SJSA1 (cell line): ENCODE measurements at regions not wholly inside any gene's neighbourhood (a gene's known extent, or its start where the extent isn't known, plus 50 kb on each side); places are given as distances from the start of the nearest gene placed in this dataset.

Experiments used
- DNase-seq, 2 experiments: peaks; one replicate each; pipeline ENCODE4 v3.0.0-alpha.2; 2015 to 2020; ENCODE audit warnings: low spot score in 2 of 2, low read depth in 1 of 2
- H3K27ac ChIP-seq: fragments of 250-450 bp; sonication (Bioruptor Pico); 2 replicates; pipeline ENCODE4 v1.5.1; 2020; ENCODE audit warnings: mild to moderate bottlenecking, moderate library complexity
- H3K27me3 ChIP-seq: fragments of 250-450 bp; sonication (Bioruptor Pico); replicated peaks from 2 replicates; pipeline ENCODE4 v1.5.1; 2020; ENCODE audit warnings: mild to moderate bottlenecking, moderate library complexity
- H3K36me3 ChIP-seq: fragments of 250-450 bp; sonication (Bioruptor Pico); 2 replicates; pipeline ENCODE4 v1.5.1; 2020; ENCODE audit warnings: mild to moderate bottlenecking
- H3K4me1 ChIP-seq: fragments of 250-450 bp; sonication (Bioruptor Pico); replicated peaks from 2 replicates; pipeline ENCODE4 v1.6.1; 2021; ENCODE audit warnings: mild to moderate bottlenecking
- H3K4me3 ChIP-seq: fragments of 250-450 bp; sonication (Bioruptor Pico); 2 replicates; pipeline ENCODE4 v1.5.1; 2020; ENCODE audit warnings: mild to moderate bottlenecking
- H3K9me3 ChIP-seq: fragments of 250-450 bp; sonication (Bioruptor Pico); replicated peaks from 2 replicates; pipeline ENCODE4 v1.5.1; 2020; ENCODE audit warnings: mild to moderate bottlenecking

DNA sequence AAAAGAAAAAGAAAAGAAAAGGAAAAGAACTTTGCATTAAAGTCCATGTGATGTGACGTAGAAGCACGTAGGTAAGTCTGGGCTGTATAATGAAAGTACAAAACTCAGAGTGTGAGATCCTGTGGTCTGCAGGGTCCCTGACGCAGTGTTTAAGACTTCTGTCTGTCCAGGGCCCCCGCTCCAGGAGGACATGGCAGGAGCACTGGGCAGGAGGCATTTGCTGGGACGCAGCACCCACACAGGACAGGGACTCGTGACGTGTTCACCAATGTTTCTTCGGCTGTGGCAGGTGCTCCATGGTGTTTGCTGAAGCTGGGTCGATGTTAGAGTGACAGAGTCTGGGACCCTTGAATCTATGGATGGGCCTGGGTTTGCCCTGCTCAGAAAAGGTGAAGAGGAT, 348.1 kb downstream of the BRD1 start:
- DNase-seq, result no peak
- no peaks in the 10 kb centered on the region for H3K36me3 ChIP-seq
- no peaks in the 10 kb centered on the region for H3K4me1 ChIP-seq
- no peaks in the 10 kb centered on the region for H3K27me3 ChIP-seq
- H3K9me3 ChIP-seq, result no peaks in the 10 kb centered on the region; the same call in 1 of the 2 replicates
- no peak overlapping the region for H3K4me3 ChIP-seq
- H3K27ac ChIP-seq, result no peak overlapping the region

- H3K9me3 ChIP-seq, result no peaks in the 10 kb centered on the region; the same call in 1 of the 2 replicates
Measured at GRCh38 chr22:49476800-49477400, 350.8 kb downstream of the BRD1 start.

DNA sequence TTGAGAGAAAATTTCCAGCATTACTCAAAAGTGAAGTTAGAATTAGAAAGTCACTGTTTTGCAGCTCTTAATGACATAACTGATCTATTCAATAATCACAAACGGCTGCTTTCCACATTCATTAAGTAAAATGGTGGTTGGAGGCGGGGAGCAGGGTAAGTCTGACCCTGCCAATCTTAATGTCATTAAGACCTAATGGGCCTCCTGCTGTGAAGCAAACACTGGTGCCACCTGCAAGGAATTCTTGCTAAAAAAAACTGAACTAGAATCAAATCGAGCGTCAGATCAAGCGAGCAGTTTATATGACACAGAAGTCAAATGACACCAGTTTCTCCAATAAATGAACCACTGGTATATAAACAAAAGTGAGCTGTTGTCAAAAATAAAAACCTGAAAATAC, 351.5 kb downstream of the BRD1 start:
- Histone ChIP-seq H3K27me3 (no peaks in the 10 kb centered on the region), H3K4me1 (no peaks in the 10 kb centered on the region), H3K27ac (no peak overlapping the region), H3K36me3 (no peaks in the 10 kb centered on the region), H3K4me3 (no peak overlapping the region), H3K9me3 (no peaks in the 10 kb centered on the region; the same call in 1 of the 2 replicates)
- DNase-seq, result no peak

More at GRCh38 chr22:49476800-49477400, 350.8 kb downstream of the BRD1 start:
- Histone ChIP-seq H3K27me3 (no peaks in the 10 kb centered on the region), H3K4me3 (no peak overlapping the region), H3K27ac (no peak overlapping the region), H3K36me3 (no peaks in the 10 kb centered on the region), H3K4me1 (no peaks in the 10 kb centered on the region)
- no peak for DNase-seq

- Histone ChIP-seq H3K27me3 (no peaks in the 10 kb centered on the region), H3K9me3 (no peaks in the 10 kb centered on the region; the same call in 1 of the 2 replicates), H3K36me3 (no peaks in the 10 kb centered on the region), H3K4me1 (no peaks in the 10 kb centered on the region), H3K27ac (no peak overlapping the region), H3K4me3 (no peak overlapping the region)
- DNase-seq, result no peak
Measured at GRCh38 chr22:49475253-49475652, 352.4 kb downstream of the BRD1 start.

DNA sequence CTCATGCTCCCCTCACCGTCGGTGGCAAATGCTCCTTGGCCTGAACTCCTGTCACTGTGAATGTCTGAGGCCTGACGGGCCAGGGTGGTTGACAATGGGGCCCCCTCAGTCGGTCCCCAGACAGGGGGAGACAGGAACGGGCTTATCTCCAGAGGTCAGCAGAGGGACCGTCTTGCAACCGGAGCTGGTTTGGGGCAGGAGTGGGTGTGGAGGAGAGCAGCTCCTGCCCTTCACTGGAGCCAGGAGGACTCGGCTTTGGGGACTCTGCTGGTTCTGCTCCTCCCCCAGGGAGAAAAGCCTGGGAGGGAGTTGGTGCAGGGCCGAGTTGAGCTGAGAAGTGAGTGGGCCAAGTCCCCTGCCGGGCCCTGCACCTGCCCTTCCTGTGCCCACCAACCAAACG, 354.4 kb downstream of the BRD1 start:
- Histone ChIP-seq H3K9me3 (peaks cover under 1% of the 10 kb centered on the region; the same call in 1 of the 2 replicates), H3K4me1 (no peaks in the 10 kb centered on the region), H3K27ac (no peak overlapping the region), H3K4me3 (no peak overlapping the region), H3K27me3 (no peaks in the 10 kb centered on the region), H3K36me3 (no peaks in the 10 kb centered on the region)
- no peak for DNase-seq

DNA sequence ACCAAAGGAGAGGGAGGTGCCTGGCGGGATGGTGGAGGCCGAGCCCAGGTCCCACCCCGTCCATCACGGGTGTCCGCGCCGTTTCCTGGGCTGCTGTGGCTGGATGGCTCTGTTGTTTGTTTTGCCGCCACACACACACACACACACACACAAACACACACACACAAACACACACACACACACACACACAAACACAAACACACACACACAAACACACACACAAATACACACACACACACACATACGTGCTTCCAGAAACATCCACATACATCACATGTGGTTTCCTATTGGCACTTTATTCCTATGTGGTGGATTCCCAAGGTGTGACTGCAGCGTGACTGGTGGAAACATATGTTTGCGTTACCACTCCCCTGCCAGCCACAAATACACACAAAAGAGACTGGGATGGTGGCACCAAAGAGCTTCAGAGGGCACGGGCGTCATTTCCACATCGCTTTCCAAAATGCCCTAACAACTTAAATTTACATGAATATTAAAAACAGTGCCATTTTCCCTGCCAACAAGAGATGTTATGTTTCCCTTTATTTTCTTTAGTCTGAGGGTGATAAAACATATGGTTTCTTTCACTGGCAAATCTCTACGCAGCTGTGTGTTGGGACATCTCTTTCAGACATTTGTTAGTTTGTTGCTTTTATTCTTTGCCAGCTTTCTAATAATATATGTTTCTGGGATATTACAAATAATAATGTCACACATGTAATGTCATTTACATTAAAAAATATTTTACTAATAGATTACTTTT, 356.8 kb downstream of the BRD1 start:
- no peaks in the 10 kb centered on the region for H3K36me3 ChIP-seq
- no peak overlapping the region for H3K27ac ChIP-seq
- H3K9me3 ChIP-seq, result peaks cover 3% of the 10 kb centered on the region
- DNase-seq, result no peak
- no peaks in the 10 kb centered on the region for H3K4me1 ChIP-seq
- no peaks in the 10 kb centered on the region for H3K27me3 ChIP-seq
- H3K4me3 ChIP-seq, result no peak overlapping the region

DNA sequence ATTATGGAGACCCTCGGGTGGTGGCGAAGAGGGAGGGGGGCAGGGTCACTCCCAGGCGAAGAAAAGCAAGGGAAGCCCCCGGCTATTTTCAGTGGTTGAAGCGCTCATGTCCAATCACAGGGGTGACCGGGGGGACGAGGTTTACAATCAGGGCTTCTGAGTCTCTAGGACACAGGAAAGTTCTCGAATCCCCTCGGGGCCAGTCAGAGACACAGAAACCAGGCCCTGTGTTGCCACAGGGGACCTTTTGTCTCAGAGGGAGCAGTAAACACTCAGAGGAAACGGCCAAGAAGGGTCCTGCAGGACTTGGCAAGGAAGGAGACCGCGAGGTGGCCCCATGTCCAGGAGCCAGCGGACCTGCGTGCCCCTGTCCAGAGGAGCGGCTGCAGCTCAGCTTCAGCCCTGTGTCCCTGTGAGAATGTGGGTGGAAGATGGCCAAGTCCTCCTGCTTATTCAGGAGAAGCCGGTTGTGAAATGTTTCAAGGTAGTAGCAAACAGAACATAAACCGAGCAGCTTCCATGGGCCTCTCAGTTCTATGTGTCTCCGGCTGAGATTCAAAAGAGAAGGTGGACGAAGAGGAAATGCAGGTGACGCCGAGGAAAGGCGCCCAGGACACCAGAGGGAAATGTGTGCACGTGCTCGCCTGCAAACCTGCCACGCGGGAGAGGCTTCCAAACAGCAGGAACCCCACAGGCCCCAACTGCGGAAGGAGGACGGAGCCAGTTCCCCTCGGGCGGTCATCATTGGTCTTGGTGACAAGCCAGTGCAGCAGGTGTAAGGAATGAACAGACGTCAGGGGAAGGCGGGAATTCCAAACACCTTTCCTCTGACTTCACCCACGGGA, 357.6 kb downstream of the BRD1 start:
- no peak overlapping the region for H3K4me3 ChIP-seq
- H3K27ac ChIP-seq, result no peak overlapping the region
- no peaks in the 10 kb centered on the region for H3K27me3 ChIP-seq
- no peaks in the 10 kb centered on the region for H3K36me3 ChIP-seq
- peaks cover 3% of the 10 kb centered on the region for H3K9me3 ChIP-seq
- DNase-seq, result no peak
- no peaks in the 10 kb centered on the region for H3K4me1 ChIP-seq

- no peak overlapping the region for H3K4me3 ChIP-seq
- H3K9me3 ChIP-seq, result peaks cover 3% of the 10 kb centered on the region
- no peak overlapping the region for H3K27ac ChIP-seq
- H3K36me3 ChIP-seq, result no peaks in the 10 kb centered on the region
- no peaks in the 10 kb centered on the region for H3K27me3 ChIP-seq
- H3K4me1 ChIP-seq, result no peaks in the 10 kb centered on the region
- no peak for DNase-seq
Measured at GRCh38 chr22:49468487-49469198, 359.0 kb downstream of the BRD1 start.

DNA sequence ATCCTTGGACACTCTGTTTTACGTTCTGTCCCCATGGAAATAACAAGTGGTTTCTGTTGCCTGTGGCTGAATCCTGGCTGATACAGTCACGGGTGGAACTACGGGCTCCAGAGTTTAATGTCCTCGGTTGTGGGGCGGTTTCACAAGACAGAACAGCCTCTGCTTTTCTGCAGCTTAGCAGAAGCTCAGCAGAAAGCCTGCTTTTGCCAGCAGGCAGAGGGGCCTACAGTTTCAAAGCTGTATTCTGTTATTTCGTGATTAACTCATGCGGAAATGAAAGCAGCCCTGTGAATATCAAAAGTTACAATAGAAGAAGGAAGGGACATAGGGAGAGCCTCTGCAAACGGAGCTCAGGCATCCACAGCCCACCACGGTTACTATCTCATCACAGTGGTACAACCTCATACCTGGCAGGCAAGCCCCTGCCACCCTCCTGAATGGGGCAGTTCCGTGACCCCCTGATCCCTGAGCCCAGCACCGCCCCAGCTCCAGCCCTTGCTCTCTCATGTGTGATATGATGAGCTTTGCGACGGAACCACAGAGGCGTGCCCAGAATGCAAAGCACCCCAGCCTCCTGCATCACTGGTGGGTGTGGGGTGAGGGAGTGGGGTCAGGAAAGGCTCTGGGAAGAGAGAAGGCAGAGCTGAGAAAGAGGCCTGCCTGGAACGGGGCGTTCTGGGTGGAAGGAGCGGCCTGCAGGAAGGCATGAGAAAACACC, 360.6 kb downstream of the BRD1 start:
- Histone ChIP-seq H3K27me3 (no peaks in the 10 kb centered on the region), H3K36me3 (no peaks in the 10 kb centered on the region), H3K4me3 (no peak overlapping the region), H3K9me3 (peaks cover 3% of the 10 kb centered on the region), H3K4me1 (no peaks in the 10 kb centered on the region), H3K27ac (no peak overlapping the region)
- no peak for DNase-seq

DNA sequence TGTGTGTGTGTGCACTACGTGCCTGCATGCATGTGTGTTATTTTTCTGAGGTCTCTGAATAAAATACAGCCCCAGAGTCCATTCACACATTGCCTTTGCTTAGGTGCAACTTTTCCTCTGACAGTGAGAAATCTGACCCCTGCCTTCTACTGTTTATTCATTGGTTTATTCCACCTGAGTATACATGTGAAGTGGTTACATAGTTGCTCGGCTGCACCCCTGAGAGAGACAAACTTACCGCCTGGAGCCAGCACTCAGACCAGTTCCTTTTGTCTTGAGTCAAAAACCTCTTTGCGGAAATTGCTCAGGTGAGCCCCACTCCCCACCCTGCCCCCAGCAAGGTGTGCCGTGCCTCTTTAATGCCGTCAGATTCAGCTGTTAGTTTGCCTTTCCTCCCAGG, 363.6 kb downstream of the BRD1 start:
- Histone ChIP-seq H3K4me3 (no peak overlapping the region), H3K27me3 (no peaks in the 10 kb centered on the region), H3K4me1 (no peaks in the 10 kb centered on the region), H3K36me3 (no peaks in the 10 kb centered on the region), H3K9me3 (peaks cover 6% of the 10 kb centered on the region), H3K27ac (no peak overlapping the region)
- DNase-seq, result no peak

DNA sequence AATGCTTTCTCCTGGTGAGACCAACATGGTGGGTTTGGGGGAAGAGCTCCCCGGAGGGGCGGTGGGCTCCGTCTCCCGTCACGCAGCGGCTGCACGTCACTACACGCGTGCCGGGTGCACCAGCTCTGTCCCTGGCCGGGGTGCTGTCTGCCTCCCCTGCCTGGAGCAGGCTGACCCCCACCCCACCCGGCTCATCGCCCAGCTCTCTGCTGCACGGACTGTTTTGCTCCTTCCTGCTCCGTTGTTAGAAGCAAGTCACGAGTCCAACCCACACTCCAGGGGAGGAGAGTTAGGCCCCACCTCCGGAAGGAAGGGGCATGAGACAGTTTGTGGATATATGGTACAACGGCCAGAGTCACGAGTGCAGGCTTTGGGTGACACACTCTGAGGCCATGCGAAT, 364.9 kb downstream of the BRD1 start:
- Histone ChIP-seq H3K36me3 (no peaks in the 10 kb centered on the region), H3K4me3 (no peak overlapping the region), H3K9me3 (peaks cover 10% of the 10 kb centered on the region; the same call in 1 of the 2 replicates), H3K4me1 (no peaks in the 10 kb centered on the region), H3K27ac (no peak overlapping the region), H3K27me3 (no peaks in the 10 kb centered on the region)
- no peak for DNase-seq

GRCh38 chr22:49462291-49462690, 365.4 kb downstream of the BRD1 start:
- Histone ChIP-seq H3K36me3 (no peaks in the 10 kb centered on the region), H3K27me3 (no peaks in the 10 kb centered on the region), H3K4me3 (no peak overlapping the region), H3K9me3 (peaks cover 13% of the 10 kb centered on the region; the same call in 1 of the 2 replicates), H3K4me1 (no peaks in the 10 kb centered on the region), H3K27ac (no peak overlapping the region)
- no peak for DNase-seq

DNA sequence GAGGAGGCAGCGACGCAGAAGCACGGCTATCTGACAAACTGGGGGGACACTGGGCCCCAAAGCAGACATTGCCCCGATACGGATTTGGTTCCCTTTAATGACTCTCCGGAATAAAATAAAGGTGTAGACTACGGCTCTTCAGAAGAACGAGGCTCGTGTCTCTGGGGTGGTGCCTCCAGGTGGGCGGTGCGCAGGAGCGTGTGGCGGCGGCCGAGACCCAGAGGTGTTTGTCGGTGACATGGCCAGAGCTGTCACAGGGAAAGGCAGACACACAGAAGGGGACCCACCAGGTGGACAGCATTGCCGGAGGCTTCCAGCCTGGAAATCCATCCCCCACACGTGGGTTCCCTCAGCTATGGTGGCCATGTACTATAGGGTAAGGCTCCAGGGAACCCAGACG, 366.0 kb downstream of the BRD1 start:
- Histone ChIP-seq H3K27ac (no peak overlapping the region), H3K4me3 (no peak overlapping the region), H3K4me1 (no peaks in the 10 kb centered on the region), H3K9me3 (peaks cover 13% of the 10 kb centered on the region; the same call in 1 of the 2 replicates), H3K36me3 (no peaks in the 10 kb centered on the region), H3K27me3 (no peaks in the 10 kb centered on the region)
- no peak for DNase-seq
